NCI-H69 (cell line): ENCODE measurements at regions not wholly inside any gene's neighbourhood (a gene's known extent, or its start where the extent isn't known, plus 50 kb on each side); places are given as distances from the start of the nearest gene placed in this dataset.

Experiments
- DNase-seq: peaks from one replicate; lab custom pipeline; 2025; lab: John Stamatoyannopoulos, UW

- no peak for DNase-seq
These were observed 282.2 kb downstream of the RRAGC start for GRCh38 chr1:38577385-38577784.

- peak; percentile 10 for DNase-seq
These were observed 283.3 kb downstream of the RRAGC start for GRCh38 chr1:38576241-38576640.

DNA sequence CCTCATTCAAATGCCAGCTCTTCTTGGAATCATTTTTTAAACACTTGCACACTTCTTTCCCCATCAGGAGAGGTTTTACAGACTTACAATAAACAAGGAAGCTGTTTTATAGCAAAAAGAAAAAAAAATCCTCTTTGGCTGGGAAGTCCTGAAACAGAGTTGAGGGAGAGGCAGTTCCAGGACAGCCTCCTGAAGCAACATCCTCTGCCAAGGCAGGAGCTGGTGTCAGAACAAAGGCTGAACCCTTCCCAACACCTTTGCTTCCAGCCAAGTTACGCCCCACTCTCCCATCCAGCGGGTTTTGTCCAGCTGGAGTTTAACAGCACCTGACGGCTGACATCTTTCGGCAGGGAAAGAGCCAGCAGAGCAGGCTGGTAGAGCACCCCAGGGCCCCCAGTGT lies 287.8 kb downstream of the RRAGC start:
- DNase-seq: no peak

GRCh38 chr1:38570657-38570975 lies 289.0 kb downstream of the RRAGC start:
- DNase-seq: no peak

- no peak for DNase-seq
These were observed 289.5 kb downstream of the RRAGC start for GRCh38 chr1:38569932-38570656.

DNA sequence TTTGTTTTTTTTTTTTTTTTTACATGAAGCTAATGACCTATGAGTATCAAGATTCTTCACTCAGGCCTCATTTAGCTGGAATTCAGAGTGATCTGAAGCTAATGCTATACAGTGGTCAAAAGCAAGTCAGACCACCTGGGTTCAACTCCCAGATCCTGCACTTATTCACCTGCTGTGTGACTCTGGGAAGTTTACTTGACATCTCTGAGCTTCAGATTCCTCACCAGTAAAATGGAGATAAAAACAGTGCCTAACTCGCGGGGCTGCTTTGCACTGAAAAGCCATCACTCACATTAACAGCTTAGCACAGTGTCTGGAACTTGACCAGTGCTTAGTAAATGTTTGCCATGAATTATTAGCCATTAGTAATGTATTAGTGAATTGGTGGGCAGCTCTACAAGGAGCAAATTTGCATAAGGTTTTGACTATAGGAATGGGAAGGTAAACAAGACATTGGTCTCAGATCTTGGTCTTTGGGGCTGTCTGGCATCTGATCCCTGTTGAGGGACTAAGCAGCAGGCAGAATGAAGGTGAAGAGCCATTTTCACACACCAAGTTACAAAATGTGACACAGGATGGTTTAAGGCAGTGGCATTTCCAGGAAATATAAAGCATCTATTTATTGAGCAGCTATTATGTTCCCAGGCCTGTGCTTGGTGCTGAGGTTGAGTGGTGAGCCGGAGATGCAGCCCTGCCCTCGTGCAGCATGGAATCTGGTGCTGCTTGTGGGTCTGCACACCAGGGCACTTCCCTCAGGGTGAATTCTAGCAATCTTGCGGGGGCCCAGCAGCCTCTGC lies 291.3 kb downstream of the RRAGC start:
- DNase-seq: no peak

DNA sequence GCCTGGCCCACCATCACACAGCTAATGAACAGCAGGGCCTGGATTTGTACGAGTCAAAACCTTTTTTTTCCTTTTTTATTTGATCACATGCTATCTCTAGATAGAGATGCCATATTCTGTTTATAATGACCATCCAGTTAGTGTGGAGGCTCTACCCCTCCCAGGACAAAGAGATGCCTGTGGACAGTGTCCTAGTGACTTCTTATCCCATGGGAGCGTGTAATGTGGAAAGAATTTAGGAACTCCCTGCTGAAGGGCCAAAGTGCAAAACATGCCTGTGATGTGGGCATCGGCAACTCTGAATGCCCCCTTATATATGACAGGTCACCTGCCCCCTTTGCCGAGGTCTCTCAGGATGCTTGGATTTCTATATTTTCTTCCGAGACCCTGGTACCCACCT lies 292.2 kb downstream of the RRAGC start:
- no peak for DNase-seq

DNA sequence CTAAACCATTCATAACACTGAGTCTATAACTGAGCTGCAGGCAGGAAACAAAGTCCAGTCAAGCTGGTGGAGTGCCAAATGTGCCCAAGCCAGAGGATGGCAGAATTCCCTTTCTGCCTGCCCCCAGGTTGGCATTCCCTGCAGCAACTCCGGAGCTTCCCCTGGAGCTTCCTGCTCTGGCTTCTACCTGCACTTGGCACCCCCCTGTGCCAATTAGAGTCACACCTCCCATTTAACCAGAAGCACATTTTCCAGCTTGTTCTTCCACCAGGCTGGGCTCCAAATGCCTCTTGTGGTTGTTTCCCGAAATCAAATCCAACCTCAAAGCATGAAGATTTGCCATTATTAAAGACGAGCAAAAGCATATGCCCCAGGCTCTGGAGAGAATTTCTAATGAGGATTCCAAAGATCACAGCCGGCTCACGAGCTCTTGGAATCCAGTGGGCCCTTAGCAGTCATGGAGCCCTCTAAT lies 294.5 kb downstream of the RRAGC start:
- peak; percentile 6 for DNase-seq

GRCh38 chr1:38563942-38564735 lies 295.4 kb downstream of the RRAGC start:
- DNase-seq: no peak

DNA sequence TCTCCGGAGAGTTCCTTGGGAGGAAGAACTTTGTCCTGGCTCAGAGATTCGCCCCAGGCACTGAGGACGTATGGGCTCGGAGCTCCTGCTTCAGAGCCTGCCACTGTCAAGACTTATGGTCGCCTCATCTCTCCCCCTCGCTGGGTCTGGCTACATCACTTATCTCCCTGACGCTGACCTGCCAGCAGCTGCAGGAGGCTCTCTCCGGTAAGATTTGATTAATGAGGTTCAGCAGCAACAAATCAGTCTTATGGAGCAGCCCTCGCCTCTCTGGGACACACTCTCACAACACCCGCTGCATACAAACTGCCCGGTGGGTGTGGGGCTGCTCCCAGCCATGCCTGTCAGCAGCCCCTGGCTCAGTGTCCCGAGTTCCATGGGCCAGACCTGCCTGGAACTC lies 297.8 kb downstream of the RRAGC start:
- no peak for DNase-seq

- DNase-seq: no peak
These were observed 298.5 kb downstream of the RRAGC start for GRCh38 chr1:38561110-38561509.

- no peak for DNase-seq
These were observed 299.1 kb downstream of the RRAGC start for GRCh38 chr1:38560457-38560856.

DNA sequence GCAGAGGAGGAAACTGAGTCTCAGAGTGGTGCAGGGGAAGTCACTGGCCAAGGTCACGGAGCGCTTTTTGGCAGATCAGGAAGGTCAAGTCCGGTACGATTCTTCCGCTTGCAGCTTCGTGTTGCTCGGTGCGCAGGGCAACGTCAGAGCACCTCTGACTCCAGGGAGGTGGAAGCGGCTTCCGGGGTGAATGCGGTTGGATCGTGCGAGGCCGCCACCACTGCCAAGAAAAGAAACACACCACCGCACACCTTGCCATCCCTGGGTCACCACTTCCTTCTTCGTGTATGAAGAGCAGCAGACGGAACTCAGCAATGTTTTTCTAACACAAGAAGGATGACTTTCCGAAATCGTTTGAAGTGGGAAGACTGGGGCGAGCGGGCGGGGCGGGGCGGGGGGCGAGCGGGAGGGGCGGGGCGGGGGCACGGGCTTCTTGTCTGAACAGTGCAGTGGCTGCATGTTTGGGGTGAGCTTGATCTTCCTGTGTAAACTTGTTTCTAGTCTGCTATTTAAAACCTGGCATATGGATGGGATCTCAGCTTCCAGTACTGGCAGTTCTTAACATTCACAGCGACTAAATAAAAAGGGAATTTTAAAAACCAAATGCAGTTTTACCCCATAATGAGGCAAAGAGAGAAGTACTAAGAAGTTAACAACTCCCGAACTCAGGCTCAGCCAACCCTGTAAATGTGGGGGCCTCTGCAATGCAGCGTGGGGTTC lies 300.0 kb downstream of the RRAGC start:
- DNase-seq: no peak

DNA sequence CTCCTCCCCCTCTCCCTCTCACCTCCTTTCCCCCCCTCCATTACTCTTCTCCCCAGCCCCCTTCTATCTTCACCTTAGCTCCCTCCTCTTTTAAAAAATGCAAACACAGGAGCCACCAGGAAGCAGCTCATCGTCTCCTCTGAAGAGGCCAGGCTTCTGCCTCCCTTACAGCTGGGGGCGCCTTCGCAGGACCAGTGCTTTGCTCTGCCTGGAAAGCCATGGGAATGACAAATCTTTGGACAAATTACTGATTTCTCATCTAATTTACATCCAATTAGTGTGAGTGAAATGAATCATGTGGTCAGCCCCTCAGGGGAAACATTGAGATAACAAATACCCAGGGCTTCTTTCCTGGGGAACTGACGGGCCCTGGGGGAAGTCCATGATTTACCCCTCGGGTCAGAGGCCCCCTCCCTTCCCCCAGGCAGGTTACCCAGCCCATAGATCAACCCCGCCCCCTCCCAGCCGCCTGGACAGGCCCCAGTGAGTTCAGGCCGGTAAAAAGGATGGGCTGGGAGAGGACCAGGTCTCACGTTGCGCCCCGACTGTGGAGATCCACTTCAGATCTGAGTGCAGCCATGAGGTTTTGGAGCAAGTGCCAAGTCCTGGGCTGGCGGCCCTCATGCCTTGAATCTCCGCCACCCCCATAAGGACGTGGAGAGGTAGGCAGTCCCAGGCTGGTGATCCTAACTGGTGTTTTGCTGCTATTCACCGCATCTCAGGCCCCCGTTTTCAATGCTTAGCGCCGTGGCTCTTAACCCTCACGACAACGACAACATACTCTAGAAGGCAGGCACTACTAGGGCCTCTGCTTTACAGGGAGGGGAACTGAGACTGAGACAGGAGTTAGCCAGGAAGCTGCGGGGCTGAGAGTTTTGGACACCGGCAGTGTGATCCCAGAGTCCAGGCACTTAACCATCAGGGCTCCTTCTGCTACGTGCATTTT lies 300.8 kb downstream of the RRAGC start:
- DNase-seq: no peak

GRCh38 chr1:38558055-38558454 lies 301.5 kb downstream of the RRAGC start:
- no peak for DNase-seq

DNA sequence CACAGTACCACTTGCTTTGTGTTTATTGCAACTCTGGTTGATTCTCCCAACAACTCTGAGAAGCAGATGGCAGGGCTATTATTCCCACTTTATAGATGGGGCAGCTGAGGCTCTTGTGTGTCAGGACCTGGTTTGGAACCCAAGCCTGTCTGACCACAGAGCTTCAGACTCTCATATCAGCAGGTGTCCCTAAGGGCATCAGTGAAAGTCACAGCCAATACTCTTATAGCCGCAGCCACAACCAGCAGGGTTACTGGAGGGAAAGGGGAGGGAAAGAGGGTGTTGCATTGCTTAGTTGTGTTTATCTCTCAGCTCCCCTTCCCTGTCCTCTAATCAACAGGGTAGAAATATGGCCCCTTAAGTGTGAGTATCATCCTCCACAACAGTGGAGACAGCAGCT lies 304.0 kb downstream of the RRAGC start:
- DNase-seq: no peak

DNA sequence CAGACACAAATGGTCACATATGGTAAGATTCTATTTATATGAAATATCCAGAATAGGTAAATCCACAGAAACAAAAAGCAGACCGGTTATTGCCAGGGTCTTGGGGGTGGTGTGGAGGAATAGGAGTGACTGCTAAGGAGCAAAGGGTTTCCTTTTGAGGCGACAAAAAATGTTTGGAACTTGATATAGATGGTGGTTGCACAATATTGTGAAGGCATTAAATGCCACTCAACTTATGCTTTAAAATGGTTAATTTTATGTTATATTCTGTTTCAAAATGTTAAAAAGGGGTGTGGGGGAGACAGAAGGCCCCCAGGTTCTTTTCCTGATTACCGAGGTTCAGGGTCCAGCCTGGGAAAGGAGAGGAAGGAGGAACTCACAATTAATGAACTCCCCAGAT lies 304.4 kb downstream of the RRAGC start:
- DNase-seq: no peak

DNA sequence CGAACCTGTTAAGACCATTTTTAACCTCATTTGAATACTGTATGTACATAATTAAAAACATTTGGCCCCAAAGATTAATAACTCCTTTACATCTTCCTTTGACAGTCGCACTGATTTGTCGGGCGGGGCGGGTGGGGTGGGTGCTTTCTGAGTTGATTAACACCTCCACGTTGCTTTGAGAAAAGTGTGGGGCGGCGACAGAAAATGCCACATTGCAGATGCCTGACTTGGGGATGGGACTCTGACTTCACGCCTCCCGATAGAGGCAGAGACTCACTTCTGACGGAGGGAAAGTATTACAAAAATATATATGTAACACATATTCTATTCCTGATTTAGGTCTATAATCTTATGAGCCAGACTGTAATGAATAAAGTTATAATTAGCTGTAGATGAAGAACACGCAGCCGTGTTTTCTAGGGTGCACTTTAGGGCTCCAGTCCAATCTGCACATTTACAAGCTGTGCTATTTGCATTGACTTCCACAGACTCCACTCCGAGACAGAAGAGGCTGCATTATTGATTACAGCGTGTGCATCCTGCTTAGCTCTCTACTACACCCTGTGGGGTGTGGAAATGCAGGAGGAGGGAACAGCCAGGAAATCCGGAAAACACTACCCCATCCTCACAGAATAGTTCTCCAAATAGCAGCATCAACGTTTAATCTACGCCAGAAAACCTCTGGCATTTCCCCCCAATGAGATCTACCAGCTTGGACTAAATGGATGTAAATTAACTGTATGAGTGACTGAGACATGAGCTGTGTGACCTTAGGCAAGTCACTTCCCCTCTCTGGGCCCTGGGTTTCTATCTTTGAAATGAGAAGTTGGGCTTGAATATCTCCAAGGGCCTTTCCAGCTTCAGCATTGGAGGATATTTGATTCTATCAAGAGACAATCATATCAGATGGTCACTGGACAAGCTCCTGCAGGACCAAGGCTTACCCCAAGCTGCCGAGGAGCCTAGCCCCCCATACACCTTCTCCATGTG lies 308.0 kb downstream of the RRAGC start:
- no peak for DNase-seq

DNA sequence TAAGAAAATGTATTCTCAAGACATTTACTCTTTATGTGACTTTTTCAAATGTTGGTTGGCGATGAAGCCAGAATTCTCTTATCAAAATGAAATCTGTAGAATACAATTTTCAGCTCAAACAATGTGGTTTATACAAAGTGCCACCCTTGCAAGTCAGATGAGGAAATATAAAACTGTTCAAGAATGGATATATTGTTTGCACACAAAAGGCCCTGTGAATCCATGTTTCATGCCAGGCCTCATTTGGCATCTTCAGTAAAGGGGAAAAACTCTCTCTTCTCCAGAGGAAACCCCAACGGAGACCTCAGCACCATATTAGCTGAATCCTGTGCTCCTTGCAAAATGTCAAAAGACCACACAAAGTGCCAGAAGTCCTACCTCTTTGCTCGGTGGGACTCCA lies 310.4 kb downstream of the RRAGC start:
- no peak for DNase-seq

DNA sequence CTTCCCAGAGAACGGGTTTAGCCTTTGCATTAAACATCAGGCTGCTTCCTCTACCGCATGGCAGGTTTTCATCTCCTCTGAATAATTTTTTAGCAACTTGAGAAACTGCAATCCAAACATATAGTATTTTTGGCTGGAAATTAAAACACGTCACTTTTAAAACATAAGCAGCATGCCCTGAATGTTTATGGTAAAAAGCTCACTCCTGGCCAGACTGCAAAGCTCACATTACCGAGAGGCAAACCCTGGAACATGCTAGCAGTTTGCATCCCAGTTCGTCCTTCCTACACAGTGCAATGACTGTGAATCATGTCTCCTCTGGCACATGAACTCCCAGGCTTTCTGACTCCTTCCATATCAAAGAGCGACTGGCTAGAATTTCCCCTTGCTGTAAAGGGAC lies 312.3 kb downstream of the RRAGC start:
- no peak for DNase-seq
